ENCODE measurements at regions not wholly inside any gene's neighbourhood (a gene's known extent, or its start where the extent isn't known, plus 50 kb on each side); places are given as distances from the start of the nearest gene placed in this dataset.
"Not testable (repeated sequence)": the region's sequence is repeated elsewhere in the genome, so short reads cannot be mapped to it uniquely, and the experiment has no call there.

DNA sequence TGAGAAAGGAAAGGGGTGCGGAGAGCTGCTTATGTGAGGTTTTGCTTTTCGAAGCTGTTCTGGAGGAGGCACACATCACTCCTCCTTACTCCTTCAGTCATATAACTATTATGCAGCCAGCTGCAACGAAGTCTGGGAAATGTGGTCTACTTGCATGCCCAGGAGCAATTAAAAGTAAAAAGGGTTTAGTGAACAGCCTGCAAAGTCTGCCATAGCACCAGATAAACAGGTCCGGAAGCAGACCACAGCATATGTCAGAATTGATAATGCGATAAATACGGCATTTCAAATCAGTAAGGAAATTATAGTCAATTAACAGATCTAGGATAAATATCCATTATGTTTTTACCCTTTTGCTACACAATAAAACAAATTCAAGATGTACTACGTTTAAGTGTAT lies 99.5 kb downstream of the POLR2M start:
- 70 to 73% (median 71%) methylated on average over 7 of the region's 7 CpGs for WGBS, 3 donors
- Histone ChIP-seq H3K9me3 (ENCODE audit: control insufficient read depth in 2 of 2, insufficient read depth in 1 of 2, low read depth in 1 of 2, low read length in 1 of 2) (no peaks in the 10 kb centered on the region), H3K4me1 (ENCODE audit: control insufficient read depth in 3 of 3, insufficient read depth in 2 of 3, low read depth in 1 of 3, low read length in 2 of 3) (no peaks in the 10 kb centered on the region), H3K4me3 (ENCODE audit: low read depth in 1 of 3, low read length in 3 of 3) (no peak overlapping the region), H3K27ac (ENCODE audit: low read depth in 1 of 3, low read length in 2 of 3) (no peak overlapping the region), H3K36me3 (ENCODE audit: control insufficient read depth in 3 of 3, insufficient read depth in 2 of 3, low read depth in 1 of 3, low read length in 3 of 3) (no peaks in the 10 kb centered on the region), H3K27me3 (ENCODE audit: control insufficient read depth in 3 of 3, insufficient read depth in 3 of 3, low read length in 3 of 3) (no peaks in the 10 kb centered on the region)
- no peak for DNase-seq
- no peak for FAIRE-seq

- H3K36me3 ChIP-seq (ENCODE audit: control insufficient read depth in 3 of 3, insufficient read depth in 2 of 3, low read depth in 1 of 3, low read length in 3 of 3); FAIRE-seq; DNase-seq; H3K9me3 ChIP-seq (ENCODE audit: control insufficient read depth in 2 of 2, insufficient read depth in 1 of 2, low read depth in 1 of 2, low read length in 1 of 2); H3K4me3 ChIP-seq (ENCODE audit: low read depth in 1 of 3, low read length in 3 of 3); H3K27me3 ChIP-seq (ENCODE audit: control insufficient read depth in 3 of 3, insufficient read depth in 3 of 3, low read length in 3 of 3); H3K27ac ChIP-seq (ENCODE audit: low read depth in 1 of 3, low read length in 2 of 3); H3K4me1 ChIP-seq (ENCODE audit: control insufficient read depth in 3 of 3, insufficient read depth in 2 of 3, low read depth in 1 of 3, low read length in 2 of 3): not testable (repeated sequence)
- WGBS, 3 donors: 91 to 96% (median 94%) methylated on average over 7 of the region's 7 CpGs
Measured at GRCh38 chr15:57809285-57809684, 102.8 kb downstream of the POLR2M start.

- Histone ChIP-seq H3K4me3 (ENCODE audit: low read depth in 1 of 3, low read length in 3 of 3) (no peak overlapping the region), H3K4me1 (ENCODE audit: control insufficient read depth in 3 of 3, insufficient read depth in 2 of 3, low read depth in 1 of 3, low read length in 2 of 3) (no peaks in the 10 kb centered on the region), H3K27ac (ENCODE audit: low read depth in 1 of 3, low read length in 2 of 3) (no peak overlapping the region), H3K36me3 (ENCODE audit: control insufficient read depth in 3 of 3, insufficient read depth in 2 of 3, low read depth in 1 of 3, low read length in 3 of 3) (no peaks in the 10 kb centered on the region), H3K27me3 (ENCODE audit: control insufficient read depth in 3 of 3, insufficient read depth in 3 of 3, low read length in 3 of 3) (peaks cover 0 to 4% (median 0%) of the 10 kb centered on the region in 3 donors), H3K9me3 (ENCODE audit: control insufficient read depth in 2 of 2, insufficient read depth in 1 of 2, low read depth in 1 of 2, low read length in 1 of 2) (no peaks in the 10 kb centered on the region)
- 58 to 71% (median 70%) methylated on average over 6 of the region's 6 CpGs for WGBS, 3 donors
- no peak for FAIRE-seq
- no peak for DNase-seq
Measured at GRCh38 chr15:57816599-57816998, 110.1 kb downstream of the POLR2M start.

DNA sequence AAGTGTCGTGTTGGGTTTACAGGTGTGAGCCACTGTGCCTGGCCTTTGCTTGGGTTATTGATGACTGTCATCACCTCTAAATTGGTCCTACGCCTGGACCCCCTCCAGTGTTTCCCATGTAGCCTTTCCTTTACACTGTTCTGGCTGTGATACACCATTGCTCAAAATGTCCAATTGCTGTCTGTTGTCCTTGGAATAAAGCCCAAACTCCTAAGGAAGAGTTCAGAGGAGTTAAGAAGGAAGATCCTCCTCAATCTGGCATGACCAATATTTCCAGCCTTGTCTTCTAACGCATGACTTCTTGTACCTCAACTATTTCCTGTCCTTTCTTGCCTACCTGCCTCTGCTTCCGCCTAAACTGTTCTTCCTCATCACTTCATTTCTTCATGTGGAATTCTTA lies 113.1 kb downstream of the POLR2M start:
- DNase-seq (no peak), FAIRE-seq (no peak)
- 92 to 94% (median 93%) methylated on average over 4 of the region's 4 CpGs for WGBS, 3 donors
- Histone ChIP-seq H3K27ac (ENCODE audit: low read depth in 1 of 3, low read length in 2 of 3) (no peak overlapping the region), H3K4me3 (ENCODE audit: low read depth in 1 of 3, low read length in 3 of 3) (no peak overlapping the region), H3K9me3 (ENCODE audit: control insufficient read depth in 2 of 2, insufficient read depth in 1 of 2, low read depth in 1 of 2, low read length in 1 of 2) (no peaks in the 10 kb centered on the region), H3K36me3 (ENCODE audit: control insufficient read depth in 3 of 3, insufficient read depth in 2 of 3, low read depth in 1 of 3, low read length in 3 of 3) (no peaks in the 10 kb centered on the region), H3K27me3 (ENCODE audit: control insufficient read depth in 3 of 3, insufficient read depth in 3 of 3, low read length in 3 of 3) (peaks cover 0 to 2% (median 0%) of the 10 kb centered on the region in 3 donors), H3K4me1 (ENCODE audit: control insufficient read depth in 3 of 3, insufficient read depth in 2 of 3, low read depth in 1 of 3, low read length in 2 of 3) (no peaks in the 10 kb centered on the region)

- Histone ChIP-seq H3K27ac (ENCODE audit: low read depth in 1 of 3, low read length in 2 of 3) (no peak overlapping the region), H3K36me3 (ENCODE audit: control insufficient read depth in 3 of 3, insufficient read depth in 2 of 3, low read depth in 1 of 3, low read length in 3 of 3) (no peaks in the 10 kb centered on the region), H3K9me3 (ENCODE audit: control insufficient read depth in 2 of 2, insufficient read depth in 1 of 2, low read depth in 1 of 2, low read length in 1 of 2) (no peaks in the 10 kb centered on the region), H3K27me3 (ENCODE audit: control insufficient read depth in 3 of 3, insufficient read depth in 3 of 3, low read length in 3 of 3) (no peaks in the 10 kb centered on the region), H3K4me1 (ENCODE audit: control insufficient read depth in 3 of 3, insufficient read depth in 2 of 3, low read depth in 1 of 3, low read length in 2 of 3) (no peaks in the 10 kb centered on the region), H3K4me3 (ENCODE audit: low read depth in 1 of 3, low read length in 3 of 3) (no peak overlapping the region)
- no peak for FAIRE-seq
- DNase-seq: no peak
- WGBS, 3 donors: 32 to 48% (median 40%) methylated on average over 2 of the region's 2 CpGs
Measured at GRCh38 chr15:57820119-57820518, 113.6 kb downstream of the POLR2M start.

DNA sequence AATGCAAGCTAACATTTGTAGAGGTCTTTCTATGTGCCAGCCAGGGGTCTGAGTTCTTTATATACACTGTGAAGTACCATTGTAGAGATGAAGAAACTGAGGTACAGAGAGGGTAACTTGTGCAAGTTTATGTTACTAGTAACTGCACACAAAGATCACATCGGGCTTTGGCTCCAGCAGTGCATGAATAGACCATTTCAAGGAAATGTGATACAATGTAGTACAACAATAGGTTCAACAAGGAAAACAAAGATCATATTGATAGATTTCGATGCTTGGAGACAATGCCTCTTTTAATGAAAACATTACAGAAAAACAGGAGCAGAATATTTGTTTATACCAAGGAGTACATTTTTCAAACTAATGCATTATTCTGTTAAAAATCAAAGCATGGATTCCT lies 115.3 kb downstream of the POLR2M start:
- Histone ChIP-seq H3K4me3 (ENCODE audit: low read depth in 1 of 3, low read length in 3 of 3) (no peak overlapping the region), H3K27me3 (ENCODE audit: control insufficient read depth in 3 of 3, insufficient read depth in 3 of 3, low read length in 3 of 3) (no peaks in the 10 kb centered on the region), H3K9me3 (ENCODE audit: control insufficient read depth in 2 of 2, insufficient read depth in 1 of 2, low read depth in 1 of 2, low read length in 1 of 2) (no peaks in the 10 kb centered on the region), H3K36me3 (ENCODE audit: control insufficient read depth in 3 of 3, insufficient read depth in 2 of 3, low read depth in 1 of 3, low read length in 3 of 3) (no peaks in the 10 kb centered on the region), H3K4me1 (ENCODE audit: control insufficient read depth in 3 of 3, insufficient read depth in 2 of 3, low read depth in 1 of 3, low read length in 2 of 3) (no peaks in the 10 kb centered on the region), H3K27ac (ENCODE audit: low read depth in 1 of 3, low read length in 2 of 3) (no peak overlapping the region)
- DNase-seq (no peak), FAIRE-seq (no peak)
- 76 to 87% (median 83%) methylated on average over 2 of the region's 2 CpGs for WGBS, 3 donors

DNA sequence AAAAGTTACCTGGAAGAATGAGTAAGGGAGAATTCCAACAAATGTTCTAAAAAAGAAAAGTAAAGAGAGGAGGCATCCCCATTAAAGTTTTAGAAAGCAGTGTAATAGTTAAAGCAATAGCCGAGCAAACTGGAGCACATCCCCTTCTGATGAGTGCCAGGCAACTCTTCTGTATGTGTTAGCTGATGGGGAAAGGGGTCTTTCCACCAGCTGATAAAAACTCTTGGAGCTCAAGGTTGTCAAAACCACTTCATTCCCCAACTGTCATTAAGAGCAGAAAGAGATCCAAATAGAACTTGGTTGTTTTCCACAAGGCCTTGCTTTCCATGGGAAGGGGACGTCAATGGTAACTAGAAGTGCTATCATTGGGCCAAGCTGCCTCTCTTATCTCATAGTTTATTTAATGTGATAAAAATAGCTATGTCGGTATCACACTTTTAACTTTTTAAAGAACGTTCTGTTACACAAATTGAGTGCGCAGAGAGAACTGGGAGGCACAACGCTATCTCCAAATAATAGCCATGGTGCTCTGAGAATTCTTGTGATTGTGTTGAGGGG lies 116.9 kb downstream of the POLR2M start:
- Histone ChIP-seq H3K4me1 (ENCODE audit: control insufficient read depth in 3 of 3, insufficient read depth in 2 of 3, low read depth in 1 of 3, low read length in 2 of 3) (no peaks in the 10 kb centered on the region), H3K9me3 (ENCODE audit: control insufficient read depth in 2 of 2, insufficient read depth in 1 of 2, low read depth in 1 of 2, low read length in 1 of 2) (no peaks in the 10 kb centered on the region), H3K27me3 (ENCODE audit: control insufficient read depth in 3 of 3, insufficient read depth in 3 of 3, low read length in 3 of 3) (no peaks in the 10 kb centered on the region), H3K36me3 (ENCODE audit: control insufficient read depth in 3 of 3, insufficient read depth in 2 of 3, low read depth in 1 of 3, low read length in 3 of 3) (no peaks in the 10 kb centered on the region), H3K4me3 (ENCODE audit: low read depth in 1 of 3, low read length in 3 of 3) (no peak overlapping the region), H3K27ac (ENCODE audit: low read depth in 1 of 3, low read length in 2 of 3) (no peak overlapping the region)
- DNase-seq: no peak
- no peak for FAIRE-seq
- WGBS, 3 donors: 71 to 76% (median 76%) methylated on average over 6 of the region's 6 CpGs

GRCh38 chr15:57824186-57824585 lies 117.7 kb downstream of the POLR2M start:
- Histone ChIP-seq H3K9me3 (ENCODE audit: control insufficient read depth in 2 of 2, insufficient read depth in 1 of 2, low read depth in 1 of 2, low read length in 1 of 2) (no peaks in the 10 kb centered on the region), H3K27me3 (ENCODE audit: control insufficient read depth in 3 of 3, insufficient read depth in 3 of 3, low read length in 3 of 3) (no peaks in the 10 kb centered on the region), H3K4me3 (ENCODE audit: low read depth in 1 of 3, low read length in 3 of 3) (no peak overlapping the region), H3K27ac (ENCODE audit: low read depth in 1 of 3, low read length in 2 of 3) (no peak overlapping the region), H3K4me1 (ENCODE audit: control insufficient read depth in 3 of 3, insufficient read depth in 2 of 3, low read depth in 1 of 3, low read length in 2 of 3) (no peaks in the 10 kb centered on the region), H3K36me3 (ENCODE audit: control insufficient read depth in 3 of 3, insufficient read depth in 2 of 3, low read depth in 1 of 3, low read length in 3 of 3) (no peaks in the 10 kb centered on the region)
- DNase-seq (no peak), FAIRE-seq (no peak)
- 81 to 85% (median 84%) methylated on average over 3 of the region's 3 CpGs for WGBS, 3 donors

DNA sequence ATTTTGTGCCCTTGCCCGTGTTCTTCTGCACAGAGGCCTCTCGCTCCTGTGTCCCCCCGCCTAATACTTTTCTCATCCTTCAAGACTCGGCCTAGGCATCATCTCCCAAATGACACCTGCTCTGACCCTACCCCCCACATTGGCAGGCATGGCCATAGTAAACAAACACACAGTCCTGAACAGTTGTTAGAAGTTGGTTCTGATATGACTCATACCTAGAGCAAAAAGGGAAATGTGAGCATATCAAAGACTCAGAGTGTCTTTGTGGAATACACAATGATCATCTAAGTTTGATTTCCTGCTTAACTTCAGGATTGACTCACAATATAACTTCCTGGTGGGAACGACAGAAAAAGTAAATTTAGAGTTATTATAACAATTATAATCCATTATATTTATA lies 120.5 kb downstream of the POLR2M start:
- no peaks in the 10 kb centered on the region for H3K36me3 ChIP-seq (ENCODE audit: control insufficient read depth in 3 of 3, insufficient read depth in 2 of 3, low read depth in 1 of 3, low read length in 3 of 3)
- H3K4me3 ChIP-seq (ENCODE audit: low read depth in 1 of 3, low read length in 3 of 3): no peak overlapping the region
- FAIRE-seq: no peak
- no peaks in the 10 kb centered on the region for H3K9me3 ChIP-seq (ENCODE audit: control insufficient read depth in 2 of 2, insufficient read depth in 1 of 2, low read depth in 1 of 2, low read length in 1 of 2)
- DNase-seq: no peak
- H3K4me1 ChIP-seq (ENCODE audit: control insufficient read depth in 3 of 3, insufficient read depth in 2 of 3, low read depth in 1 of 3, low read length in 2 of 3): no peaks in the 10 kb centered on the region
- no peak overlapping the region for H3K27ac ChIP-seq (ENCODE audit: low read depth in 1 of 3, low read length in 2 of 3)
- 72 to 75% (median 75%) methylated on average over 5 of the region's 5 CpGs for WGBS, 3 donors
- H3K27me3 ChIP-seq (ENCODE audit: control insufficient read depth in 3 of 3, insufficient read depth in 3 of 3, low read length in 3 of 3): no peaks in the 10 kb centered on the region
